ENCODE measurements at regions not wholly inside any gene's neighbourhood (a gene's known extent, or its start where the extent isn't known, plus 50 kb on each side); places are given as distances from the start of the nearest gene placed in this dataset.

DNA sequence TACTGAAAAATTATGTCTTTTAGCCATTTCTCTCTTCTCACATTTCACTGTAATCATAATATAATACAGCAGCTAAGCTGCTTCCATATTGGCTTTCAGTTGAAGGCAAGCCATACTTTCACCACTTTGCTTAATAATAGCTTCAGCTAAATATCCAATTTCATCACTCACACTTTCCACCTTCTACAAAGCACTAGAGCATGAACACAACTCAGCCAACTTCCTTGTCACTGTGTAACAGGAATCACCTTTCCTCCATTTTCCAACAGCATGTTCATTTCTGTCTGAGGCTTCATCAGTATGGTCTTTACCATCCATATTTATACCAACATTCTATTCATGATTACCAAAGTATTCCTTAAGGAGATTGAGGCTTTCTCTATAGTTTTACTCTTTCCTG, 219.8 kb upstream of the CTSO start:
- TF ChIP-seq CTCF (IDR thresholded peaks at IDR 0.05) (no peak), POLR2A (IDR thresholded peaks at IDR 0.05) (no peak)

Measured in prostate gland (tissue), 2 donors.